ENCODE measurements at regions not wholly inside any gene's neighbourhood (a gene's known extent, or its start where the extent isn't known, plus 50 kb on each side); places are given as distances from the start of the nearest gene placed in this dataset.

- CTCF ChIA-PET: no interaction called here
These were observed 614.6 kb upstream of the SOX11 start for GRCh38 chr2:5077479-5078089.

More at GRCh38 chr2:5077479-5078089, 614.6 kb upstream of the SOX11 start:
- no peaks in the 10 kb centered on the region for H3K9me2 ChIP-seq (ENCODE audit: insufficient read depth)
- POLR2A ChIA-PET: no interaction called here
- no peaks in the 10 kb centered on the region for H4K20me1 ChIP-seq (ENCODE audit: insufficient read depth)
- ATAC-seq (no peak), DNase-seq (ENCODE audit: low read depth, low spot score) (no peak)
- no peaks in the 10 kb centered on the region for H3K27me3 ChIP-seq (ENCODE audit: insufficient read depth, low read length)
- H3K9ac ChIP-seq (ENCODE audit: low read length): no peak overlapping the region
- intact Hi-C loops (cut with micrococcal nuclease): no loop called here
- RAD21 ChIA-PET (ENCODE audit: low non-redundant PET in 1 of 2, low total read pairs in 2 of 2, uncharacterized antibody in 2 of 2, unreplicated experiment in 2 of 2): no interaction called here
- TF ChIP-seq ZNF274 (IDR thresholded peaks at IDR 0.05; ENCODE audit: low read depth, low read length): no peak
- TF ChIP-seq MAX (IDR thresholded peaks at IDR 0.05): no peak
- no peak for TF ChIP-seq CTCF (IDR thresholded peaks at IDR 0.05 in 2 of 3, conservative IDR thresholded peaks at IDR 0.05 in 1 of 3; ENCODE audit: borderline replicate concordance in 1 of 3, insufficient read depth in 1 of 3, low read depth in 2 of 3, low read length in 2 of 3)
- no peak for TF ChIP-seq TCF7L2 (IDR thresholded peaks at IDR 0.05; ENCODE audit: borderline replicate concordance, extremely low read depth, insufficient read depth, insufficient read length)
- no peak for TF ChIP-seq ZBTB33 (IDR thresholded peaks at IDR 0.05; ENCODE audit: extremely low read depth, insufficient replicate concordance, low read length)
- no peak for TF ChIP-seq CBX3 (IDR thresholded peaks at IDR 0.05; ENCODE audit: low read depth)
- TF ChIP-seq REST (IDR thresholded peaks at IDR 0.05; ENCODE audit: low read depth): no peak
- no peak for TF ChIP-seq ZFX (IDR thresholded peaks at IDR 0.05)
- TF ChIP-seq JUND (IDR thresholded peaks at IDR 0.05): no peak
- TF ChIP-seq FOSL1 (IDR thresholded peaks at IDR 0.05; ENCODE audit: low read depth): no peak
- no peak overlapping the region for H3K27ac ChIP-seq (ENCODE audit: low read depth, low read length)
- H3K79me2 ChIP-seq (ENCODE audit: insufficient read depth, low read length): no peaks in the 10 kb centered on the region
- peaks cover 3 to 31% of the 10 kb centered on the region in 2 experiments; a peak in 2 of 4 replicates for H3K9me3 ChIP-seq (ENCODE audit: control insufficient read depth in 1 of 2, insufficient read depth in 1 of 2, low read depth in 1 of 2, low read length in 2 of 2)
- BruUV-seq (replicated peaks): no TSS peak
- no peak overlapping the region for H3K4me3 ChIP-seq (replicated peaks in 1 of 2; ENCODE audit: low read depth in 1 of 2, low read length in 2 of 2)
- H3K36me3 ChIP-seq (ENCODE audit: control insufficient read depth in 1 of 2, insufficient read depth in 2 of 2, low read length in 2 of 2): no peaks in the 10 kb centered on the region; a peak in 1 of 4 replicates
- H3K4me2 ChIP-seq (ENCODE audit: low read length): no peak overlapping the region
- H2AFZ ChIP-seq (ENCODE audit: low read depth, low read length, poor library complexity, severe bottlenecking): no peak overlapping the region
- no peaks in the 10 kb centered on the region for H3K4me1 ChIP-seq (ENCODE audit: control insufficient read depth in 1 of 2, insufficient read depth in 2 of 2, low read length in 2 of 2)
